Mammary epithelial cell (primary cell): ENCODE measurements at regions not wholly inside any gene's neighbourhood (a gene's known extent, or its start where the extent isn't known, plus 50 kb on each side); places are given as distances from the start of the nearest gene placed in this dataset.
A peak's percentile ranks its signal among the peaks of the same experiment; 100 is the strongest.

Source experiments
- CTCF ChIP-seq, 2 donors: IDR thresholded peaks in 1 of 2; conservative IDR thresholded peaks in 1 of 2; 2 replicates each; pipeline ENCODE4 v1.5.1; 2011 to 2012; ENCODE audit warnings: inconsistent platforms in 2 of 2, low read length in 2 of 2, mild to moderate bottlenecking in 2 of 2, control low read depth in 1 of 2, low read depth in 1 of 2; ENCODE audit not compliant: insufficient read depth in 1 of 2; ENCODE audit errors: extremely low read depth in 1 of 2
- EZH2 ChIP-seq: IDR thresholded peaks from 2 replicates; pipeline ENCODE4 v1.6.1; 2012; ENCODE audit warnings: low read length, inconsistent platforms, borderline replicate concordance

- TF ChIP-seq CTCF (conservative IDR thresholded peaks at IDR 0.05 in 1 of 2, IDR thresholded peaks at IDR 0.05 in 1 of 2; ENCODE audit: extremely low read depth in 1 of 2, insufficient read depth in 1 of 2, low read depth in 1 of 2, low read length in 2 of 2), result peak; percentile 12 to 50
- TF ChIP-seq EZH2, result no peak
Observed at GRCh38 chrX:43121637-43122036, 343.7 kb upstream of the PPP1R2C start.
